GM18520 (cell line): ENCODE measurements at regions not wholly inside any gene's neighbourhood (a gene's known extent, or its start where the extent isn't known, plus 50 kb on each side); places are given as distances from the start of the nearest gene placed in this dataset.

Source experiments
- ATAC-seq: cut with Tn5 transposase; IDR thresholded peaks from one replicate; pipeline ENCODE4 v1.9.1; 2021; ENCODE audit not compliant: unreplicated experiment

DNA sequence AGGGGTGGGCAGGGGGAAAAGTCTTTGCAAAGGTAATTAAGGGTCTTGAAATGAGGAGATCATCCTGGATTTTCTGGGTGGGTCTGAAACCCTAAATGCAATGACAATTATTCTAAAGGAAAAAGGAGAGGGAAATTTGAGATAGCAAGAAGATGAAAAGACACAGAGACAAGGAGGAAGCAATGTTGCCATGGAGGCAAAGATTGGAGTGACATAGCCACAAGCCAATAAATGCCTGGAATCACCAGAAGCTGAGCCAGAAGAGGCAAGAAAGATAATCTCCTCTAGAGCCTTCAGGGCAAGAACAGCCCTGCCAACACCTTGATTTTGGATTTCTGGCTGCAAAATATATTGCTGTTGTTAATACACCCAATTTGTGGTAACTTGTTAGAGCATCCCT is 1246.3 kb upstream of the PIK3C3 start:
- no peak for ATAC-seq

GRCh38 chr18:40707797-40708196 is 1247.2 kb upstream of the PIK3C3 start:
- ATAC-seq, result no peak

- no peak for ATAC-seq
Observed at GRCh38 chr18:40698129-40698528, 1256.9 kb upstream of the PIK3C3 start.

DNA sequence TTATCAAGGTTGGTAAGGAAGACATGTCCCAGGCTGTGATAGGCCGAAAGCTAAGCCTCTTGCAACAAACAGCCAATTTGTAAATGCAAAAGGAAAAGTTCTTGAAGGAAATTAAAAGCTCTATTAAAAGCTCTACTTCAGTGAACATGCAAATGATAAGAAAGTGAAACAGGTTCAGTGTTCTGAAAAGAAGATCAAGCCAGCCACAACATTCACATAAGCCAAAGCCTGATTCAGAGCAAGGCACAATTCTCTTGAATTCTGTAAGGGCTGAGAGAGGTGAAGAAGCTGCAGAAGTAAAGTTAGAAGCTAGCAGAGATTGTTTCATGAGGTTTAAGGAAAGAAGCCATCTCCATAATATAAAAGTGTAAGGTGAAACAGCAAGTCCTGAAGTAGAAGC is 1259.5 kb upstream of the PIK3C3 start:
- ATAC-seq, result no peak

DNA sequence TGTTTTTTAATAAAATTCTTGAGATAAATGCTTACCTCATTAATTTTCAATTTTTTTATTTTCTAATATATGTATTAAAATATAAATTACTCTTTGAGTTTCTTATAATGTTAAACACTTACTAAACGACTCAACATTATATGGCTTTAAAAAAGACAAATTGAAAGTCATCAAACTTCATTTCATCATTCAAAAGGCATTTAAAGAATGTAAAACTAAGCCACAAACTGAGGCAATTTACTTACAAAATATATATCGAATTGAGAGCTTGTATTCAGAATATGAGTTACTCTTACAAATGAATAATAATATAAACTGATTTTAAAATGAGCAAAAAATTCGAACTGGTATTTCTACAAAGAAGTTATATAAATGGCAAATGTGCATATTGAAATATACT is 1262.2 kb upstream of the PIK3C3 start:
- no peak for ATAC-seq

GRCh38 chr18:40690062-40690461 is 1265.0 kb upstream of the PIK3C3 start:
- ATAC-seq, result no peak

DNA sequence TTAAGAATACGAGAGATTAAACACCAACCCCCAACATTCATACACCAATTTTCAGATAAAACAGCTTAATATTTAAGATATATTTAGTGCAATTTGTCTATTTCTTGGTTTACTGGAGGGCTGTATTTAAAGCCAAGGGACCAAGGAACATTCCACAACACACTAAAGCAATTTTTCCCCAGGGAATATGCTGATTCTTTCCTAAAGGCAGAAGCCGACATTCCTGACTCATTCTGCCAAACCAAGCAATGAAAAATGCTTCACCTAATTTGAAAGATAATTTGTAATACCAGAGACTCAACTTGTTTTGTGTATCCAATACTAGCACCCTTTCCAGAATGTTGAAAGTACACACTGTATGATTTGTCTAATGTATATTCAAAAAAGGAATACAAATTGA is 1267.6 kb upstream of the PIK3C3 start:
- ATAC-seq, result no peak

DNA sequence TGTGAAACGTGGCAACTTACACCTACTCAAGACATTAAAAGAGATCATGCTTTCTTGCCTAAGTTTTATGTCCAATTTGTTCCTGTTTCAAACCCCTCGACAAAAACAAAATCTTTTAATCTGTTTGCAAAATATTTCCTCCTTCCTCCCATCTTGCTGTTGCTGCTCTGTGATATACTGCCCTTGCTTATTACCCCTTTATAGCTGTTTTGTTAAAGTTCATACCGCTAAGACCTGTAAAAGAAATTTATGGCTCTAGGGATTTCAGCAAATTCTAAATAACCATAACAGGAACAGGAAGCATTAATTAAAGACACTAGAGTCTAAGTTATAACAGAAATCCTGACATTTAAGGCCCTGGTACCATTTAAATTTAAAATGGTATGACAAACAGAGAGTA is 1268.2 kb upstream of the PIK3C3 start:
- no peak for ATAC-seq

DNA sequence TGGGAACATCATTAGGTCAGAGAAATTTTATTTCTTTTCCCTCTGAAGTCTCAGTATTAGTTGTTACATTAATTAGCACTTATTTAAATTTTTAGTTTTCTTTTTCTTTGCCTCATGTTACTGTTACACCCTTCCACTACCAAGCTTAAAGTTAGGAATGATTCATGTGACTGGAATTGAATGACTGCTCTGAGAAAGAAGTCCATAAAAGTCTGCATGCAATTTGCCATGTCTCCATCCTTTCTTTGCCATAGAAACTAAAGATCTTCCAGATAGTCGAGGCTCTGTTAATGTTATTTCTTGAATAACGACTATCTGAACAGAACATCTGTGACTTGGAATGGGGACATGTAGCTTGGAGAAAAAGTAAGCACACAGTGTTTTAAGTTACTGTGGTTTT is 1269.8 kb upstream of the PIK3C3 start:
- ATAC-seq, result no peak

DNA sequence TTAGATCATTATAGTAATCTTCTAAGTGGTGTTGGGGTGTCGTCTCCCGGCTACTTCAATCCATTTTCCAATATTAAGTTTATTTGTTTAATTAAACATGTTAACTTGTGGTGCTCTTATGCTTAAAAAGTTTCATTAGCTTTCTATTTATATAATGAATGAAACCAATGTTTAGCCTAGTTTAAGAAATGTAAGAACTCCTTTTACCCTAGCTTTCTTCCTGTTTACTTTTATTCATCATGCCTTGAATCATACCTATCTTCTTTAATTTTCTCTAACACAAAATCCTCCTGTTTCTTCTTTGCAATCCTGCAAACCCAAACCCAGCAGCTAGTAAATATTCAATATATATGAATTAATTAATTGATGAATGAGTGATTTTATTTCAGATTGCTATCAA is 1276.7 kb upstream of the PIK3C3 start:
- ATAC-seq, result no peak

DNA sequence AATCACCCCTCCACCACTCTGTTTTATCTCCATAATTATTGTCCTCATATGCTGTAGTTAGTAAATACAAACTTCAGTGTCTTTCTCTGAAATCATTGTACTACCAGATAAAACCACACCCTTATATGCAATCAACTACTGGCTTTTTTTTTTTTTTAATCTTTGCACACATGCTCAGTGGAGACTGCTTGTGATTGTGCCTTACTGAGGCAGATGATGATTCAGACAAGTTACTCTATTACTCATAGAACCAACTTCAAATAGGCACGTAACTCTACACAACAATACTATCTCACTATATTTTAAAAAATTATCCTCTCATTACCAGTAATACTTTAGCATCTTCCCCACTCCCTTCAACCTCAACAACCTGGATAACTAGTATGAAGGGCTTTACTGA is 1278.4 kb upstream of the PIK3C3 start:
- ATAC-seq, result no peak

DNA sequence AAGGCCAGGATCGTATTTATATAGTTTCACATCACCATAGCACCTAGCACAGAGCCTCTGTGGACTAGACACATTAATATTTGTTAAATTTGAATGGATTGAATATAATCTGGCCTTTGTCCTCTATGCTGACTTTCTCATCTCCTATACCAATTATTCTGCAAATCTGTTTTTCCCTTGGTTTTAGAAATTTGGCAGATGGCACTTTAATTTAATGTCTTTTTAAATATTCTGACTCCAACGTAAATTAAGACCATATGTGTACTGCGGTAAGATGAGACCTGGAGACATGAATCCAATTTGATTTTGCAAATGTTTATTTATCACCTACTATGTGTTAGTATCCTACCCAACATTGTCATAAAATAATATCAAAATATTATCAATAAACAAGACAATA is 1281.9 kb upstream of the PIK3C3 start:
- no peak for ATAC-seq

- no peak for ATAC-seq
Observed at GRCh38 chr18:40672590-40672989, 1282.4 kb upstream of the PIK3C3 start.

GRCh38 chr18:40670668-40671375 is 1284.2 kb upstream of the PIK3C3 start:
- ATAC-seq, result no peak

DNA sequence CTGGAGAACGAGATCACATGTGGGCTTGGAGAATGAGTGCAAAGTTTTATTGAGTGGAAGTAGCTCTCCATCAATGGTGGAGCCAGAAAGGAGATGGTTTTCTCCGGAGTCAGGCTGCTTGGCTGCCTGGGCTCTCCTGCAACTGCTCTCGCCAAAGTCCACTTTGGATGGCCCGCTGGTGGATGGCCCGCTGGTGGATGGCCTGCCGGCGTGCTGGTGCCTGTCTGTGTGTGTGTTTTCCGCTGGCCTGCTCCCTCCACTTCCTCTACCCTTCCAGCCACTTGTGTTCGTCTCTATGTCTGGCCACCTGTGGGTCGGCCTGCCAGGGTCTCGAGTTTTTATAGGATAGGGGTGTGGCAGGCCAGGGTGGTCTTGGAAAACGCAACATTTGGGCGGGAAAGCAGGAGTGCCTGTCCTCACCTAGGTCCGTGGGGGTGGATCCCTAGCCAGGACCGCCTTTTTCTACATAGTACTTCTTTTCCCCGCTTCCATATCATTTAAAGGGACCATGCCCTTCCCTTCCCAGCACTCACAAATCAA is 1292.1 kb upstream of the PIK3C3 start:
- no peak for ATAC-seq

- ATAC-seq, result no peak
Observed at GRCh38 chr18:40653682-40654081, 1301.4 kb upstream of the PIK3C3 start.

DNA sequence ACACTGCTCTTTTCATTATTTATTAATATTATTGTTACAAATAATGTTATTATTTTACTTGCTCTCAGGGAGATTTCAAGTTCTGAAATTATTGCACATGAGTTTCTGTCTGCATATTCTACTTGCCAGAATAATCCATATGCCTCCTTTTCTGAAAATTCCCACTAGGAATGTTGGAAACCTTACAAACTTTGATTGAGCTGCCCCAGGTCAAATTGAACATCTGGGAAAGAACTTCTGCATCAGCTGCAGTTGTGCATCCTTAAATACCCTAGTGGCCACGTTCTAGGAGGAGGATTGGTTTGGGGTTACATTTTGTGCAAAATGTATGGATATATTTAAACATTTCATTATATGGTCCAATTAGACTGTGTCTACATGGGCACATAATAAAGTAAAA is 1302.7 kb upstream of the PIK3C3 start:
- no peak for ATAC-seq

- ATAC-seq, result no peak
Observed at GRCh38 chr18:40651163-40651562, 1303.9 kb upstream of the PIK3C3 start.

GRCh38 chr18:40642692-40643229 is 1312.3 kb upstream of the PIK3C3 start:
- ATAC-seq, result no peak

GRCh38 chr18:40631319-40631718 is 1323.7 kb upstream of the PIK3C3 start:
- ATAC-seq, result no peak

GRCh38 chr18:40630496-40630895 is 1324.5 kb upstream of the PIK3C3 start:
- ATAC-seq, result no peak

- no peak for ATAC-seq
Observed at GRCh38 chr18:40624959-40625358, 1330.1 kb upstream of the PIK3C3 start.

DNA sequence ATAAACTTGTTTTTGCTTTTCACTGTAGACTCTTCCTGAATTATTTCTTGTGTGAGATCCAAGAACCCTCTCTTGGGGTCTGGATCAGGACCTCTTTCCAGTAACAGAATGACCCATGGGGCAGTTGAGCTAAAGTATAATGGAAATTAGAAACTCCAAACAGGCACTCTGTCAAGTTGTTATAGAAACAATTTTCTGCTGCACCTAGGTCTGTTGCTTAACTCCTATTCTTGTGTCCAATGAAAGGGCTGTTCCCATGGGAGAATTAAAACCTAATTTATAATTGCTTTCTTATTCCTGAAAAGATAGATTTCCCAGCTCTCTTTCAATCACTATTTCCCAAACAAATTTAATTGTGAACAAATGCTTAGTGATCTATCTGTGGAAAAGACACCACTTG is 1341.3 kb upstream of the PIK3C3 start:
- no peak for ATAC-seq
